Osteoblast (primary cell): ENCODE measurements at regions not wholly inside any gene's neighbourhood (a gene's known extent, or its start where the extent isn't known, plus 50 kb on each side); places are given as distances from the start of the nearest gene placed in this dataset.

Experiments
- DNase-seq: peaks from one replicate; pipeline ENCODE4 v3.0.0; 2011; ENCODE audit warnings: low spot score, mixed read lengths; ENCODE audit not compliant: insufficient read length; ENCODE audit errors: missing footprints
- H2AFZ ChIP-seq: 2 replicates; pipeline ENCODE4 v1.6.0; 2011; ENCODE audit warnings: mild to moderate bottlenecking, low read length
- H3K27ac ChIP-seq: 2 replicates; pipeline ENCODE4 v1.5.1; 2011; ENCODE audit warnings: mild to moderate bottlenecking, low read depth, low read length, moderate library complexity
- H3K27me3 ChIP-seq: 2 replicates; pipeline ENCODE4 v1.6.0; 2012; ENCODE audit warnings: mild to moderate bottlenecking, control low read depth, inconsistent platforms, low read length, moderate library complexity; ENCODE audit not compliant: insufficient read depth
- H3K36me3 ChIP-seq: 2 replicates; pipeline ENCODE4 v1.5.1; 2011; ENCODE audit warnings: mild to moderate bottlenecking, low read length, control low read depth, moderate library complexity; ENCODE audit not compliant: insufficient read depth
- H3K4me1 ChIP-seq: 2 replicates; pipeline ENCODE4 v1.5.1; 2011; ENCODE audit warnings: mild to moderate bottlenecking, low read length, control low read depth, moderate library complexity; ENCODE audit not compliant: insufficient read depth
- H3K4me2 ChIP-seq: 2 replicates; pipeline ENCODE4 v1.6.0; 2011; ENCODE audit warnings: mild to moderate bottlenecking, low read length; ENCODE audit not compliant: insufficient read depth
- H3K4me3 ChIP-seq: fragments of 200-600 bp; sonication (generic); 3 replicates; pipeline ENCODE4 v1.5.1; 2012; ENCODE audit warnings: mild to moderate bottlenecking, low read length, inconsistent platforms; ENCODE audit not compliant: insufficient read depth
- H3K79me2 ChIP-seq: 2 replicates; pipeline ENCODE4 v1.6.0; 2012; ENCODE audit warnings: mild to moderate bottlenecking, low read length, control low read depth, inconsistent platforms; ENCODE audit not compliant: insufficient read depth
- H3K9me3 ChIP-seq: 2 replicates; pipeline ENCODE4 v1.5.1; 2011; ENCODE audit warnings: low read depth, low read length, control low read depth
- H4K20me1 ChIP-seq: 2 replicates; pipeline ENCODE4 v1.6.0; 2012; ENCODE audit warnings: mild to moderate bottlenecking, low read length, control low read depth; ENCODE audit not compliant: insufficient read depth
- CTCF ChIP-seq: IDR thresholded peaks from 2 replicates; pipeline ENCODE4 v1.5.1; 2011; ENCODE audit warnings: mild to moderate bottlenecking, low read depth, low read length, moderate library complexity; ENCODE audit errors: extremely low read depth

GRCh38 chr12:63318313-63318712 lies 167.3 kb upstream of the AVPR1A start:
- DNase-seq = no peak

GRCh38 chr12:63317880-63318279 lies 166.9 kb upstream of the AVPR1A start:
- no peak overlapping the region for H3K4me3 ChIP-seq
- no peak overlapping the region for H3K4me2 ChIP-seq
- no peaks in the 10 kb centered on the region for H3K4me1 ChIP-seq
- DNase-seq = no peak
- no peak overlapping the region for H2AFZ ChIP-seq
- no peaks in the 10 kb centered on the region for H3K9me3 ChIP-seq
- no peaks in the 10 kb centered on the region for H4K20me1 ChIP-seq
- no peak overlapping the region for H3K27ac ChIP-seq
- H3K36me3 ChIP-seq = no peaks in the 10 kb centered on the region
- no peaks in the 10 kb centered on the region for H3K27me3 ChIP-seq
- TF ChIP-seq CTCF = no peak
- H3K79me2 ChIP-seq = no peaks in the 10 kb centered on the region

More at GRCh38 chr12:63318313-63318712, 167.3 kb upstream of the AVPR1A start:
- Histone ChIP-seq H3K79me2 (no peaks in the 10 kb centered on the region), H4K20me1 (no peaks in the 10 kb centered on the region), H3K27ac (no peak overlapping the region), H3K27me3 (no peaks in the 10 kb centered on the region), H3K36me3 (no peaks in the 10 kb centered on the region), H2AFZ (no peak overlapping the region), H3K4me1 (no peaks in the 10 kb centered on the region), H3K4me3 (no peak overlapping the region), H3K4me2 (no peak overlapping the region), H3K9me3 (no peaks in the 10 kb centered on the region)
- no peak for TF ChIP-seq CTCF

GRCh38 chr12:63317286-63317846 lies 166.4 kb upstream of the AVPR1A start:
- H3K4me2 ChIP-seq = no peak overlapping the region
- no peak overlapping the region for H3K4me3 ChIP-seq
- TF ChIP-seq CTCF = no peak
- H3K36me3 ChIP-seq = no peaks in the 10 kb centered on the region
- no peak overlapping the region for H3K27ac ChIP-seq
- H3K27me3 ChIP-seq = no peaks in the 10 kb centered on the region
- H2AFZ ChIP-seq = no peak overlapping the region
- no peaks in the 10 kb centered on the region for H4K20me1 ChIP-seq
- DNase-seq = no peak
- no peaks in the 10 kb centered on the region for H3K4me1 ChIP-seq
- no peaks in the 10 kb centered on the region for H3K9me3 ChIP-seq
- H3K79me2 ChIP-seq = no peaks in the 10 kb centered on the region

- Histone ChIP-seq H3K4me3 (no peak overlapping the region), H3K27me3 (no peaks in the 10 kb centered on the region), H3K4me2 (no peak overlapping the region), H2AFZ (no peak overlapping the region), H3K9me3 (no peaks in the 10 kb centered on the region), H3K36me3 (no peaks in the 10 kb centered on the region), H3K79me2 (no peaks in the 10 kb centered on the region), H3K27ac (no peak overlapping the region), H4K20me1 (no peaks in the 10 kb centered on the region), H3K4me1 (no peaks in the 10 kb centered on the region)
- TF ChIP-seq CTCF = no peak
- DNase-seq = no peak
Measured at GRCh38 chr12:63313139-63313538, 162.1 kb upstream of the AVPR1A start.
